Small intestine (tissue), 7 donors: ENCODE measurements at regions not wholly inside any gene's neighbourhood (a gene's known extent, or its start where the extent isn't known, plus 50 kb on each side); places are given as distances from the start of the nearest gene placed in this dataset.

Experiments
- DNase-seq, 2 donors: peaks; one replicate each; pipeline versions ENCODE4 v3.0.0 to v3.0.0-alpha.2; 2013
- FAIRE-seq: peaks from 2 replicates; lab custom pipeline; 2012; peaks lifted over from hg19 to GRCh38; lab: Jason Lieb, UNC
- H3K27ac ChIP-seq, 3 donors: one replicate each; pipeline ENCODE4 v1.5.1; 2013; ENCODE audit warnings: low read length in 2 of 3, mild to moderate bottlenecking in 2 of 3, control low read depth in 1 of 3, inconsistent platforms in 1 of 3, low read depth in 1 of 3, moderate library complexity in 1 of 3
- H3K27me3 ChIP-seq, 3 donors: one replicate each; pipeline ENCODE4 v1.6.1; 2013; ENCODE audit warnings: low read length in 3 of 3, inconsistent platforms in 1 of 3; ENCODE audit not compliant: control insufficient read depth in 3 of 3, insufficient read depth in 3 of 3
- H3K36me3 ChIP-seq, 3 donors: one replicate each; pipeline ENCODE4 v1.6.1; 2013; ENCODE audit warnings: low read length in 3 of 3, inconsistent platforms in 1 of 3, low read depth in 1 of 3, mild to moderate bottlenecking in 1 of 3, moderate library complexity in 1 of 3; ENCODE audit not compliant: control insufficient read depth in 3 of 3, insufficient read depth in 2 of 3
- H3K4me1 ChIP-seq, 3 donors: one replicate each; pipeline ENCODE4 v1.6.1; 2013; ENCODE audit warnings: low read length in 2 of 3, inconsistent platforms in 1 of 3, low read depth in 1 of 3, mild to moderate bottlenecking in 1 of 3, moderate library complexity in 1 of 3; ENCODE audit not compliant: control insufficient read depth in 3 of 3, insufficient read depth in 2 of 3
- H3K4me3 ChIP-seq, 3 donors: one replicate each; pipeline ENCODE4 v1.5.1; 2013; ENCODE audit warnings: low read length in 3 of 3, control low read depth in 1 of 3, inconsistent platforms in 1 of 3, low read depth in 1 of 3, mild to moderate bottlenecking in 1 of 3, moderate library complexity in 1 of 3
- H3K9me3 ChIP-seq, 2 donors: one replicate each; pipeline ENCODE4 v1.6.1; 2013; ENCODE audit warnings: low read depth in 1 of 2, low read length in 1 of 2; ENCODE audit not compliant: control insufficient read depth in 2 of 2, insufficient read depth in 1 of 2
- WGBS, 3 donors: extraction: QIAGEN DNeasy Blood & Tissue Kit; methylation state at CpG; one replicate each; pipeline ENCODE4 v1.1.7; 2013; 5-methylcytosine and 5-hydroxymethylcytosine counted together
- donor health status: healthy with polysubstance abuse.
- donor health status: control.
- donor health status: control.
- donor health status: Bipolar disorder and iron deficiency.
- donor health status: healthy.

DNA sequence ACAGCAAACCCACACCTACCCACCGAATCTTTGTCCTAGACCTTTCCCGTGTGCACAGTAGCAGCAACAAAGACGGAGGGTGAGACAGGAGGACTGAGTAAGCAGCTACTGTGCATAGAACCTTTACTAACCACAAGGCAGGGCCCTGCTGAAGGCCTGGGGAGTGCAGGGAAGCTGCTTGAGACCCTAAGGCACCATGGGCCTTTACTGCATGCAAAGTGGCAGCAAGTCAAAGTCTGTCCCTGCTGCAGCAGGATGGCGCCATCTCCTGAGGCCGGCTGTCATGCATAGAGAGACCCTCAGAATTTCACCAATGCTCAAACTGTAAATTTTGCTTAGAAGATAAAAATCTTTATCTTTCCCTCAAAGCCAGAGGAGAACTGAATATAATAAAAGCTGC lies 610.5 kb downstream of the ACTR3B start:
- no peak overlapping the region for H3K4me3 ChIP-seq
- no peaks in the 10 kb centered on the region for H3K4me1 ChIP-seq
- H3K27ac ChIP-seq, result no peak overlapping the region
- no peaks in the 10 kb centered on the region for H3K36me3 ChIP-seq
- 73 to 76% (median 74%) methylated on average over 5 of the region's 5 CpGs for WGBS, 3 donors
- H3K27me3 ChIP-seq, result no peaks in the 10 kb centered on the region
- DNase-seq (no peak), FAIRE-seq (no peak)
- peaks cover 0 to 21% of the 10 kb centered on the region in 2 donors for H3K9me3 ChIP-seq

DNA sequence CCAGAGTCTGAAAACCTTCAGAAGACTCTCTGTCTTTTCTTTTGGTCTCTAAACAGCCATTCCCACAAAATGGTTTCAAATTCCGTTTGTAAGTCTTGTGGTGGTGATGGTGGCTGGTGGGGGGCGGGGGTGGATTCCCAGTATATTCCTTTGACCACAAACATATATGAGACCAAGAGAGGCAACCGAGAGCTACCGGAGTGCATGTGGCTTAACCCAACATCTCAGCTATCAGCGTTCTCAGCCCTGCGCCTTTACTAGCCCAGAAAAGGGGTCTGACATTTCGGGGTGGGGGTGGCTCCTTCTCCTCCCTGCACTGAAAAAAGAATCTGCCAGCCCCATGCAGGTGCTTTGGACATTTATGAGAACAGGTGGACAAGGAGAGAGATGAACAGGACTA lies 621.1 kb downstream of the ACTR3B start:
- 67 to 76% (median 68%) methylated on average over 7 of the region's 7 CpGs for WGBS, 3 donors
- H3K36me3 ChIP-seq, result no peaks in the 10 kb centered on the region
- H3K4me1 ChIP-seq, result no peaks in the 10 kb centered on the region
- H3K27me3 ChIP-seq, result no peaks in the 10 kb centered on the region
- FAIRE-seq, result no peak
- H3K4me3 ChIP-seq, result no peak overlapping the region
- DNase-seq, result no peak
- no peaks in the 10 kb centered on the region for H3K9me3 ChIP-seq
- H3K27ac ChIP-seq, result no peak overlapping the region

DNA sequence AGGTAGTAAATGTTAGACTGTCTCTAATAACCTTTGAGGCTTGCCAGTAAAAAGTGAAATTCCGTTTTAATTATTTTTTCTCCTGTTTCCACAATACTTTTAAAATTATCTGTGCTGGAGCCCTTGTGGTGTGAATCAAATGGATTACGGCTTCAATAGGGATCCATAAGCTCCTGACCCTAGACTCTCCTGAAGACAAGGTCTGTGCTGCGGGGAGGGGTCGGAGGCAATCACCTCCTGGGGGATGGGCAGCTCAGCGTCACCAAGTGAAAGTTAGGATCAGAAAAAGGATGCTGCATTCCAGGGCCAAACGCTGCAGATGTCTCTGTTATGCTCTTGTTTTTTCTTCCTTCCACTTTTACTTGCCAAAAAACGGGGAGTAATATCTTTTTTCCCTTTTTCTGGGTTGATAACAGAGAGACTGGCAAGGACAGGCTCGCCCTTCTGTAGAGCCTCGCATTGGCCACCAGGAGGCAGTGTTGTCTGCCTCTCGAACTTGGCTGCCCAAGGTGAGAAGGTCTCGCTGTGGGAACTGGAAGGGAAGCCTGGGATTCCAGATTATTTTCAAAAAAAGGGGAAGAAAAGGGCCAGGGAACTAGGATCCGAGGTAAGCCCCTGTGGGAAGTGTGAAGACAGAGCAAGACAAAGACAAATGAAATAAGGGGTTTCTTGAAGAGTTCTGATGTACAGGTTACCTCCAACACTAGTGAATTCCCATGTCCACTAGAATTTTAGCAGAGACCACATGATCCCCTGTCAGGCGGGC lies 621.9 kb downstream of the ACTR3B start:
- FAIRE-seq (no peak), DNase-seq (peak in 1 of 2 donors; percentile 24)
- H3K4me1 ChIP-seq, result no peaks in the 10 kb centered on the region
- H3K27ac ChIP-seq, result no peak overlapping the region
- H3K36me3 ChIP-seq, result no peaks in the 10 kb centered on the region
- H3K4me3 ChIP-seq, result no peak overlapping the region
- H3K27me3 ChIP-seq, result no peaks in the 10 kb centered on the region
- 17 to 22% (median 22%) methylated on average over 13 of the region's 13 CpGs for WGBS, 3 donors
- H3K9me3 ChIP-seq, result no peaks in the 10 kb centered on the region

GRCh38 chr7:153382641-153383101 lies 623.1 kb downstream of the ACTR3B start:
- FAIRE-seq, result no peak
- Histone ChIP-seq H3K27me3 (no peaks in the 10 kb centered on the region), H3K27ac (no peak overlapping the region), H3K4me1 (no peaks in the 10 kb centered on the region), H3K4me3 (no peak overlapping the region), H3K36me3 (no peaks in the 10 kb centered on the region), H3K9me3 (no peaks in the 10 kb centered on the region)
- 76 to 86% (median 79%) methylated on average over 8 of the region's 8 CpGs for WGBS, 3 donors
- no peak for DNase-seq

GRCh38 chr7:153383781-153384180 lies 624.2 kb downstream of the ACTR3B start:
- no peaks in the 10 kb centered on the region for H3K4me1 ChIP-seq
- H3K9me3 ChIP-seq, result peaks cover 0 to 2% of the 10 kb centered on the region in 2 donors
- no peak overlapping the region for H3K27ac ChIP-seq
- no peaks in the 10 kb centered on the region for H3K27me3 ChIP-seq
- no peak for FAIRE-seq
- no peak for DNase-seq
- 59 to 77% (median 62%) methylated on average over 1 of the region's 1 CpG for WGBS, 3 donors
- H3K36me3 ChIP-seq, result no peaks in the 10 kb centered on the region
- H3K4me3 ChIP-seq, result no peak overlapping the region

DNA sequence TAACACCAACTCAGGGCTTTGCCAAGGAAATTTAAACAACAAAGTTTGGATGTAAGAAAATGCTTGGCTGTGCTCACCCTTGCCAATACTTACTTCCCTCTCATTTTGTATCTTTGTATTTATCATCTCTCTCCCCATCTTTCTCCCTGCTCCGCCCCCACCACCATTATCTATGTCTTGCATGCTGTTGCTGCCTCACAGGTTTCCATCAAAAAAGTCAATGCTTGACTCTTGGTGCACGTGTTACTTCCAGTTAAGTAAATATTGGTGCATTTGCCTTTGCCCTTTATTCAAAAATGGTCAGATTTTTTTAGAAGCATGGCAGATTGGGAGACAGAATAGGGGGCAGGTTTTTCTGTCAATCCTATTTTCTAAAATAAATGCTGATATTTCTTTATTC lies 626.0 kb downstream of the ACTR3B start:
- Histone ChIP-seq H3K27me3 (no peaks in the 10 kb centered on the region), H3K27ac (no peak overlapping the region), H3K9me3 (peaks cover 0 to 3% of the 10 kb centered on the region in 2 donors), H3K4me1 (no peaks in the 10 kb centered on the region), H3K4me3 (no peak overlapping the region), H3K36me3 (no peaks in the 10 kb centered on the region)
- 19 to 61% (median 24%) methylated on average over 2 of the region's 2 CpGs for WGBS, 3 donors
- FAIRE-seq (no peak), DNase-seq (no peak)

DNA sequence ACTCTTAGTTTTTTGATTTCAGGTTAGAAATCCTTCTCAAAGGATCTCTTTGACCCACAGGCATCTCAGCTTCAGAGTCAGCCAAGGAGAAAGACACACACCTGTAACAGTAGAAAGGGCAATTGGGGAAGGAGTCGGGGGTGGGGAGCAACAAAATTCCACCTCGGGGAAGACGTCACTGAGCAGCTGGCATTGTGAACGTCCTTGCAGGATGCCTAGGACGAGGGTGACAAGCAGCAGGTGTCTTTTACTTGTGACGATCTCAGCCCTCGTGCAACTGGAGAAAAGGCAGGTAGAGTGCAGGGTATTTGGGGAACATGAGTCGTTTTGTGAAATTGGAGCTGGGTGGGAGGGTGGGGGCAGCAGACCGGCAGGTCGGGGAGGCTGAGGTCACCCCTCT lies 627.0 kb downstream of the ACTR3B start:
- H3K4me3 ChIP-seq, result no peak overlapping the region
- FAIRE-seq (no peak), DNase-seq (no peak)
- WGBS, 3 donors, result 53 to 67% (median 59%) methylated on average over 10 of the region's 10 CpGs
- H3K9me3 ChIP-seq, result peaks cover 0 to 10% of the 10 kb centered on the region in 2 donors
- no peak overlapping the region for H3K27ac ChIP-seq
- H3K4me1 ChIP-seq, result no peaks in the 10 kb centered on the region
- no peaks in the 10 kb centered on the region for H3K36me3 ChIP-seq
- no peaks in the 10 kb centered on the region for H3K27me3 ChIP-seq

DNA sequence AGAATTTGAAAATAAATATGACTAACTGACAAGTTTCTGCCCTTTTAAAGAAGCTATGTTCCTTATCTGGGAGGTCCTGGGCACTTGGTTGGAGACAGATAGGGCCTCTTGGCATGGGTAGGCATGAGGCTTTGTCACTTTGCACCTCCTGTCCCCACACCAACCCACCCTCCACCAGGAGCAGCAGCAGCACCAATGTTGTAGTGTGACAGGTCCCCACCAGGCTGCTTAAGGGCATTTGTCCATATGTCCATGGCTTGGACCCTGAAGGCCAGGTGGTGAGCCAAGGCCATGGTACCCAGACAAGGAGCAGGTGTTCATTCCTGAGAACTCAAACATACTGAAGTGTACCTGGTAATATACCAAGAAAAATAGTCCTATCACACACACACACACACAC lies 629.1 kb downstream of the ACTR3B start:
- no peaks in the 10 kb centered on the region for H3K4me1 ChIP-seq
- H3K27ac ChIP-seq, result no peak overlapping the region

DNA sequence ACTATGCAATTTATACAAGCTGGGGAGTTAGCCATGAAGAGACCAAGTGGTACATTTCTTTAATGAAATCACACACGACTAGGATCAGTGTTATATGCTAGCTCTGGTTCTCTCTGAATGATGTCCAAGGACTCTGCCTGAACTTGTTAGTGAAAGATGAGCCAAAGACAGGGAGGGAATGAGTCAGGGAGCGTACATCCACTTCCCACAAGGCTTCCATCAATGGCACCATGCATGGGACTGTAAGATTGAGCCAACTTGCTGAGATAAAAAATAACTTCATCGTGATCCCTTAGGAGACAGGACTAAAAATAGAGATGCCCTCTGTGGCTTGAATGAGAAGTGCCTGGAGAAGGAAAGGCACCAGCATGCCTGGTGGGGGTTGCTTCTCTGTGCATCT lies 629.7 kb downstream of the ACTR3B start:
- H3K9me3 ChIP-seq, result peaks cover 3 to 24% of the 10 kb centered on the region in 2 donors
- no peak overlapping the region for H3K27ac ChIP-seq
- 65 to 74% (median 70%) methylated on average over 3 of the region's 3 CpGs for WGBS, 3 donors
- H3K4me3 ChIP-seq, result no peak overlapping the region
- no peak for DNase-seq
- H3K4me1 ChIP-seq, result no peaks in the 10 kb centered on the region
- no peaks in the 10 kb centered on the region for H3K36me3 ChIP-seq
- no peak for FAIRE-seq
- no peaks in the 10 kb centered on the region for H3K27me3 ChIP-seq

More for the DNA sequence above, 629.1 kb downstream of the ACTR3B start:
- Histone ChIP-seq H3K27me3 (no peaks in the 10 kb centered on the region), H3K4me3 (no peak overlapping the region), H3K36me3 (no peaks in the 10 kb centered on the region), H3K9me3 (peaks cover 3 to 21% of the 10 kb centered on the region in 2 donors)
- DNase-seq (no peak), FAIRE-seq (no peak)
